ENCODE measurements at regions not wholly inside any gene's neighbourhood (a gene's known extent, or its start where the extent isn't known, plus 50 kb on each side); places are given as distances from the start of the nearest gene placed in this dataset.

- Histone ChIP-seq H3K4me3 (ENCODE audit: low read length, poor library complexity, severe bottlenecking) (no peak overlapping the region), H3K9ac (ENCODE audit: low read depth, low read length, poor library complexity, severe bottlenecking) (no peak overlapping the region), H3K36me3 (ENCODE audit: insufficient read depth, low read length) (no peaks in the 10 kb centered on the region), H3K9me2 (replicated peaks; ENCODE audit: low read depth, low read length) (no peaks in the 10 kb centered on the region), H3F3A (ENCODE audit: low read depth) (no peaks in the 10 kb centered on the region), H3K4me1 (ENCODE audit: insufficient read depth, low read length, poor library complexity, severe bottlenecking) (no peaks in the 10 kb centered on the region), H3K79me2 (ENCODE audit: insufficient read depth, low read length) (no peaks in the 10 kb centered on the region), H4K20me1 (ENCODE audit: insufficient read depth, low read length, poor library complexity, severe bottlenecking) (no peaks in the 10 kb centered on the region), H3K4me2 (ENCODE audit: low read depth, low read length, poor library complexity, severe bottlenecking) (no peak overlapping the region), H3K9me3 (ENCODE audit: insufficient read depth, low read depth, low read length) (no peaks in the 10 kb centered on the region), H2AFZ (ENCODE audit: low read length) (no peak overlapping the region), H3K27me3 (ENCODE audit: insufficient read depth, low read length, poor library complexity, severe bottlenecking) (no peaks in the 10 kb centered on the region)
- TF ChIP-seq EZH2phosphoT487 (IDR thresholded peaks at IDR 0.05; ENCODE audit: borderline replicate concordance): no peak
- TF ChIP-seq, protein P1, sequence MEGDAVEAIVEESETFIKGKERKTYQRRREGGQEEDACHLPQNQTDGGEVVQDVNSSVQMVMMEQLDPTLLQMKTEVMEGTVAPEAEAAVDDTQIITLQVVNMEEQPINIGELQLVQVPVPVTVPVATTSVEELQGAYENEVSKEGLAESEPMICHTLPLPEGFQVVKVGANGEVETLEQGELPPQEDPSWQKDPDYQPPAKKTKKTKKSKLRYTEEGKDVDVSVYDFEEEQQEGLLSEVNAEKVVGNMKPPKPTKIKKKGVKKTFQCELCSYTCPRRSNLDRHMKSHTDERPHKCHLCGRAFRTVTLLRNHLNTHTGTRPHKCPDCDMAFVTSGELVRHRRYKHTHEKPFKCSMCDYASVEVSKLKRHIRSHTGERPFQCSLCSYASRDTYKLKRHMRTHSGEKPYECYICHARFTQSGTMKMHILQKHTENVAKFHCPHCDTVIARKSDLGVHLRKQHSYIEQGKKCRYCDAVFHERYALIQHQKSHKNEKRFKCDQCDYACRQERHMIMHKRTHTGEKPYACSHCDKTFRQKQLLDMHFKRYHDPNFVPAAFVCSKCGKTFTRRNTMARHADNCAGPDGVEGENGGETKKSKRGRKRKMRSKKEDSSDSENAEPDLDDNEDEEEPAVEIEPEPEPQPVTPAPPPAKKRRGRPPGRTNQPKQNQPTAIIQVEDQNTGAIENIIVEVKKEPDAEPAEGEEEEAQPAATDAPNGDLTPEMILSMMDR (conservative IDR thresholded peaks at IDR 0.05; ENCODE audit: low read length): no peak
These were observed 230.3 kb upstream of the ZNF462 start for GRCh38 chr9:106632621-106633020.

DNA sequence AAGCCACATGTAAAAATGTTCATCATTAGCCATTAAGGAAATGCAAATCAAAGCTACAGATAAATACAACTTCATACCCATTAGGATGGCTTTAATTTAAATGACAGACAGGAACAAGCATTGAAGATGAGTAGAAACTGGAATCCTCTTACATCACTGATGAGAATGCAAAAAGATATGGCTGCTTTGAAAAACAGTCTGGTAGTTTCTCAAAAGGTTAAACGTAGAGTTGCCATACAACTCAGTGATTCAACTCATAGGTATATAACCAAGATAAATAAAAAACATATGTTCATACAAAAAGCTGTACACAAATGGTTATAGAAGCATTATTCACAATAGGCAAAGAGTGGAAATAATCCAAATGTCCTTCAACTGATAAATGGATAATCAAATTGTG lies 228.8 kb upstream of the ZNF462 start:
- TF ChIP-seq EZH2phosphoT487 (IDR thresholded peaks at IDR 0.05; ENCODE audit: borderline replicate concordance): no peak
- TF ChIP-seq, protein P1 (conservative IDR thresholded peaks at IDR 0.05; ENCODE audit: low read length): no peak
- no peaks in the 10 kb centered on the region for H3K79me2 ChIP-seq (ENCODE audit: insufficient read depth, low read length)
- no peaks in the 10 kb centered on the region for H4K20me1 ChIP-seq (ENCODE audit: insufficient read depth, low read length, poor library complexity, severe bottlenecking)
- H3K9me2 ChIP-seq (replicated peaks; ENCODE audit: low read depth, low read length): no peaks in the 10 kb centered on the region
- H3F3A ChIP-seq (ENCODE audit: low read depth): no peaks in the 10 kb centered on the region
- H3K4me3 ChIP-seq (ENCODE audit: low read length, poor library complexity, severe bottlenecking): no peak overlapping the region
- no peak overlapping the region for H2AFZ ChIP-seq (ENCODE audit: low read length)
- H3K27me3 ChIP-seq (ENCODE audit: insufficient read depth, low read length, poor library complexity, severe bottlenecking): no peaks in the 10 kb centered on the region
- no peaks in the 10 kb centered on the region for H3K4me1 ChIP-seq (ENCODE audit: insufficient read depth, low read length, poor library complexity, severe bottlenecking)
- H3K9ac ChIP-seq (ENCODE audit: low read depth, low read length, poor library complexity, severe bottlenecking): no peak overlapping the region
- H3K4me2 ChIP-seq (ENCODE audit: low read depth, low read length, poor library complexity, severe bottlenecking): no peak overlapping the region
- H3K36me3 ChIP-seq (ENCODE audit: insufficient read depth, low read length): no peaks in the 10 kb centered on the region
- no peaks in the 10 kb centered on the region for H3K9me3 ChIP-seq (ENCODE audit: insufficient read depth, low read depth, low read length)

GRCh38 chr9:106634641-106635040 lies 228.3 kb upstream of the ZNF462 start:
- Histone ChIP-seq H3K4me2 (ENCODE audit: low read depth, low read length, poor library complexity, severe bottlenecking) (no peak overlapping the region), H3K4me3 (ENCODE audit: low read length, poor library complexity, severe bottlenecking) (no peak overlapping the region), H3K9ac (ENCODE audit: low read depth, low read length, poor library complexity, severe bottlenecking) (no peak overlapping the region)

More at GRCh38 chr9:106634641-106635040, 228.3 kb upstream of the ZNF462 start:
- H3F3A ChIP-seq (ENCODE audit: low read depth): no peaks in the 10 kb centered on the region
- no peaks in the 10 kb centered on the region for H3K9me2 ChIP-seq (replicated peaks; ENCODE audit: low read depth, low read length)
- no peaks in the 10 kb centered on the region for H4K20me1 ChIP-seq (ENCODE audit: insufficient read depth, low read length, poor library complexity, severe bottlenecking)
- no peaks in the 10 kb centered on the region for H3K4me1 ChIP-seq (ENCODE audit: insufficient read depth, low read length, poor library complexity, severe bottlenecking)
- no peak for TF ChIP-seq EZH2phosphoT487 (IDR thresholded peaks at IDR 0.05; ENCODE audit: borderline replicate concordance)
- TF ChIP-seq, protein P1 (conservative IDR thresholded peaks at IDR 0.05; ENCODE audit: low read length): no peak
- no peaks in the 10 kb centered on the region for H3K9me3 ChIP-seq (ENCODE audit: insufficient read depth, low read depth, low read length)
- H3K27me3 ChIP-seq (ENCODE audit: insufficient read depth, low read length, poor library complexity, severe bottlenecking): no peaks in the 10 kb centered on the region
- no peak overlapping the region for H2AFZ ChIP-seq (ENCODE audit: low read length)
- H3K36me3 ChIP-seq (ENCODE audit: insufficient read depth, low read length): no peaks in the 10 kb centered on the region
- no peaks in the 10 kb centered on the region for H3K79me2 ChIP-seq (ENCODE audit: insufficient read depth, low read length)

Data from Loucy (cell line).